K562 (cell line): ENCODE measurements at regions not wholly inside any gene's neighbourhood (a gene's known extent, or its start where the extent isn't known, plus 50 kb on each side); places are given as distances from the start of the nearest gene placed in this dataset.

Experiments used
- ARHGAP35 ChIP-seq: fragments of 450-650 bp; IDR thresholded peaks from 2 replicates; pipeline ENCODE4 v1.6.1; 2018; ENCODE audit not compliant: partially characterized antibody
- C11orf30 ChIP-seq: fragments of 450-650 bp; IDR thresholded peaks from 2 replicates; pipeline ENCODE4 v1.6.1; 2016; ENCODE audit warnings: low read depth, mild to moderate bottlenecking
- CEBPG ChIP-seq, 3 experiments: fragments of 200-800 bp in 1 of 3; sonication (Bioruptor generic) in 1 of 3; sonication (generic) in 1 of 3; formaldehyde crosslinking in 1 of 3; IDR thresholded peaks in 2 of 3; conservative IDR thresholded peaks in 1 of 3; 2 replicates each; pipeline versions ENCODE4 v1.6.1 to v1.8.0; 2016 to 2022; ENCODE audit warnings: missing compliant biosample characterization in 2 of 3, missing genetic modification characterization in 2 of 3, mild to moderate bottlenecking in 1 of 3, missing genetic modification reagents in 1 of 3
- ETV5 ChIP-seq: sonication (generic); formaldehyde crosslinking; IDR thresholded peaks from 2 replicates; pipeline ENCODE4 v1.4.0; 2020; ENCODE audit warnings: low read depth, mild to moderate bottlenecking, missing genetic modification reagents
- ETV6 ChIP-seq, 3 experiments: fragments of 150-350 bp in 1 of 3; sonication (generic) in 1 of 3; formaldehyde crosslinking in 1 of 3; IDR thresholded peaks; 2 replicates each; pipeline versions ENCODE4 v1.6.1 to v1.8.0; 2014 to 2022; ENCODE audit warnings: borderline replicate concordance in 2 of 3, low read depth in 2 of 3, antibody characterized with exemption in 1 of 3, low read length in 1 of 3, mild to moderate bottlenecking in 1 of 3, missing genetic modification reagents in 1 of 3
- KDM2B ChIP-seq: fragments of 250-450 bp; sonication (Bioruptor Pico); IDR thresholded peaks from 2 replicates; pipeline ENCODE4 v1.8.0; 2021; ENCODE audit warnings: mild to moderate bottlenecking, moderate library complexity
- LCOR ChIP-seq: sonication (generic); formaldehyde crosslinking; IDR thresholded peaks from 2 replicates; pipeline ENCODE4 v1.8.0; 2022; ENCODE audit warnings: mild to moderate bottlenecking, missing genetic modification reagents
- NFIC ChIP-seq: fragments of 450-650 bp; IDR thresholded peaks from 2 replicates; pipeline ENCODE4 v1.6.1; 2017; ENCODE audit warnings: mild to moderate bottlenecking, inconsistent platforms
- POLR2AphosphoS2 ChIP-seq: IDR thresholded peaks from 2 replicates; pipeline ENCODE4 v1.6.1; 2012; ENCODE audit warnings: low read length, improper control_type of control experiment
- RAD51 ChIP-seq: fragments of 450-650 bp; IDR thresholded peaks from 2 replicates; pipeline ENCODE4 v1.7.1; 2016; ENCODE audit warnings: low read depth, mild to moderate bottlenecking, borderline replicate concordance
- STAT6 ChIP-seq: sonication (generic); formaldehyde crosslinking; IDR thresholded peaks from 2 replicates; pipeline ENCODE4 v1.8.1; 2023; ENCODE audit warnings: mild to moderate bottlenecking, missing genetic modification reagents
- TFAM ChIP-seq: fragments of 250-450 bp; sonication (Bioruptor Pico); conservative IDR thresholded peaks from 2 replicates; pipeline ENCODE4 v1.5.0; 2021; ENCODE audit warnings: mild to moderate bottlenecking, moderate library complexity
- TOE1 ChIP-seq, 2 experiments: fragments of 450-650 bp in 1 of 2; sonication (generic) in 1 of 2; formaldehyde crosslinking in 1 of 2; IDR thresholded peaks; 2 replicates each; pipeline versions ENCODE4 v1.7.1 to v1.8.0; 2016 to 2022; ENCODE audit warnings: borderline replicate concordance in 2 of 2, mild to moderate bottlenecking in 2 of 2, antibody characterized with exemption in 1 of 2, inconsistent platforms in 1 of 2, low read depth in 1 of 2, missing genetic modification reagents in 1 of 2, moderate library complexity in 1 of 2
- ZBTB12 ChIP-seq: fragments of 250-450 bp; sonication (Bioruptor Pico); IDR thresholded peaks from 2 replicates; pipeline ENCODE4 v1.4.0; 2020
- ZEB2 ChIP-seq: fragments of 450-650 bp; IDR thresholded peaks from 2 replicates; pipeline ENCODE4 v1.6.1; 2016
- ZNF134 ChIP-seq: fragments of 250-450 bp; sonication (Bioruptor Pico); conservative IDR thresholded peaks from 2 replicates; pipeline ENCODE4 v1.4.0; 2020
- TF ChIP-seq, protein P1 (sequence below): fragments of 250-450 bp; sonication (Bioruptor Pico); IDR thresholded peaks from 2 replicates; pipeline ENCODE4 v1.8.0; 2022; ENCODE audit warnings: moderate library complexity, mild to moderate bottlenecking, inconsistent platforms
- TF ChIP-seq, protein P2 (sequence below), 2 experiments: fragments of 150-350 bp in 1 of 2; IDR thresholded peaks; 2 replicates each; pipeline ENCODE4 v1.6.1; 2012 to 2016; ENCODE audit warnings: low read depth in 2 of 2, low read length in 2 of 2, mild to moderate bottlenecking in 1 of 2, moderate library complexity in 1 of 2

DNA sequence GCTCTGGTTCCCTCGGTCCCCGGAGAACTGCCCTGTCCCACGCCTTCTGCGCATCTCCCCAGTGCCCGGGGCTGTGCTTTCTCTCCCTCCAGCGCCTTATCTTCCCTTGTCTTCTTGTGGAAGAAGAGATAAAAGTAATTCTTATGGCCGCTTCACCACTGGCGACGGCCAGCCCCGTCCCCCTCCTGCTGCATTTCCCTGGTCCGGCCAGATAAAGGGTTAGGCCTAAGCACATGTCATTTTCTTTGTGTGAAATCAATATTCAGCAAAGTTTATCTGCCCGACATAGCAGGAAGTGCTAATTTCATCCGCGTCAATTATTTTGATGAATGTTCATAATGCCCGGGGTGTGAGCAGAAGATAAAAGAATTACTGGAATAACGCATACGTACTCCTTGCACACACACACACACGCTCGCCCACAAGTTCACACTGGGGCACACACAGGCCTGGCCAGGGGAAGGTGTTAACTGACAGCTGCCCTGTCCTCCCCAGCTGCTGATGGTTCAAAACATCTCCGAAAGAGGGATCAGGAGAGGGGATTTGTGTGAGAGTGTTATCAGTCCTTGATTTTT lies 177.7 kb upstream of the LHX5 start (continued):
- TF ChIP-seq TFAM: no peak
- TF ChIP-seq ETV5 (CRISPR knock-in tag): peak; percentile 96
- peak; percentile 75 for TF ChIP-seq ZNF134 (CRISPR knock-in tag)
- 0 out of 2 replicates have a peak, but pooled peaks have one; percentile 69 for TF ChIP-seq STAT6
- peak; percentile 82 for TF ChIP-seq C11orf30
- TF ChIP-seq TOE1 (IDR thresholded peaks at IDR 0.05; ENCODE audit: borderline replicate concordance): peak; percentile 92
- TF ChIP-seq TOE1 (CRISPR knock-in tag; IDR thresholded peaks at IDR 0.05; ENCODE audit: borderline replicate concordance, low read depth): no peak
- peak; percentile 89 for TF ChIP-seq LCOR (CRISPR knock-in tag)
- peak; percentile 75 to 89 for TF ChIP-seq ETV6 (IDR thresholded peaks at IDR 0.05; ENCODE audit: borderline replicate concordance in 1 of 2, low read depth in 2 of 2, low read length in 1 of 2)
- TF ChIP-seq ETV6 (CRISPR knock-in tag; IDR thresholded peaks at IDR 0.05; ENCODE audit: borderline replicate concordance): no peak
- TF ChIP-seq ZBTB12 (CRISPR knock-in tag): peak; percentile 65
- TF ChIP-seq ZEB2: peak; percentile 80; the same call in 1 of the 2 replicates
- peak; percentile 63; the same call in 1 of the 2 replicates for TF ChIP-seq RAD51
- TF ChIP-seq CEBPG (CRISPR knock-in tag; IDR thresholded peaks at IDR 0.05): peak; percentile 26; the same call in 1 of the 2 replicates
- no peak for TF ChIP-seq CEBPG (tag; conservative IDR thresholded peaks at IDR 0.05 in 1 of 2, IDR thresholded peaks at IDR 0.05 in 1 of 2)
- TF ChIP-seq, protein P1, sequence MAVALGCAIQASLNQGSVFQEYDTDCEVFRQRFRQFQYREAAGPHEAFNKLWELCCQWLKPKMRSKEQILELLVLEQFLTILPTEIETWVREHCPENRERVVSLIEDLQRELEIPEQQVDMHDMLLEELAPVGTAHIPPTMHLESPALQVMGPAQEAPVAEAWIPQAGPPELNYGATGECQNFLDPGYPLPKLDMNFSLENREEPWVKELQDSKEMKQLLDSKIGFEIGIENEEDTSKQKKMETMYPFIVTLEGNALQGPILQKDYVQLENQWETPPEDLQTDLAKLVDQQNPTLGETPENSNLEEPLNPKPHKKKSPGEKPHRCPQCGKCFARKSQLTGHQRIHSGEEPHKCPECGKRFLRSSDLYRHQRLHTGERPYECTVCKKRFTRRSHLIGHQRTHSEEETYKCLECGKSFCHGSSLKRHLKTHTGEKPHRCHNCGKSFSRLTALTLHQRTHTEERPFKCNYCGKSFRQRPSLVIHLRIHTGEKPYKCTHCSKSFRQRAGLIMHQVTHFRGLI (CRISPR knock-in tag): peak; percentile 92
- no peak for TF ChIP-seq ARHGAP35
- peak; percentile 98 for TF ChIP-seq NFIC
- 0 out of 2 replicates have a peak, but pooled peaks have one; percentile 48 for TF ChIP-seq KDM2B (CRISPR knock-in tag)
- TF ChIP-seq POLR2AphosphoS2: no peak
- TF ChIP-seq, protein P2, sequence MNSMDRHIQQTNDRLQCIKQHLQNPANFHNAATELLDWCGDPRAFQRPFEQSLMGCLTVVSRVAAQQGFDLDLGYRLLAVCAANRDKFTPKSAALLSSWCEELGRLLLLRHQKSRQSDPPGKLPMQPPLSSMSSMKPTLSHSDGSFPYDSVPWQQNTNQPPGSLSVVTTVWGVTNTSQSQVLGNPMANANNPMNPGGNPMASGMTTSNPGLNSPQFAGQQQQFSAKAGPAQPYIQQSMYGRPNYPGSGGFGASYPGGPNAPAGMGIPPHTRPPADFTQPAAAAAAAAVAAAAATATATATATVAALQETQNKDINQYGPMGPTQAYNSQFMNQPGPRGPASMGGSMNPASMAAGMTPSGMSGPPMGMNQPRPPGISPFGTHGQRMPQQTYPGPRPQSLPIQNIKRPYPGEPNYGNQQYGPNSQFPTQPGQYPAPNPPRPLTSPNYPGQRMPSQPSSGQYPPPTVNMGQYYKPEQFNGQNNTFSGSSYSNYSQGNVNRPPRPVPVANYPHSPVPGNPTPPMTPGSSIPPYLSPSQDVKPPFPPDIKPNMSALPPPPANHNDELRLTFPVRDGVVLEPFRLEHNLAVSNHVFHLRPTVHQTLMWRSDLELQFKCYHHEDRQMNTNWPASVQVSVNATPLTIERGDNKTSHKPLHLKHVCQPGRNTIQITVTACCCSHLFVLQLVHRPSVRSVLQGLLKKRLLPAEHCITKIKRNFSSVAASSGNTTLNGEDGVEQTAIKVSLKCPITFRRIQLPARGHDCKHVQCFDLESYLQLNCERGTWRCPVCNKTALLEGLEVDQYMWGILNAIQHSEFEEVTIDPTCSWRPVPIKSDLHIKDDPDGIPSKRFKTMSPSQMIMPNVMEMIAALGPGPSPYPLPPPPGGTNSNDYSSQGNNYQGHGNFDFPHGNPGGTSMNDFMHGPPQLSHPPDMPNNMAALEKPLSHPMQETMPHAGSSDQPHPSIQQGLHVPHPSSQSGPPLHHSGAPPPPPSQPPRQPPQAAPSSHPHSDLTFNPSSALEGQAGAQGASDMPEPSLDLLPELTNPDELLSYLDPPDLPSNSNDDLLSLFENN (IDR thresholded peaks at IDR 0.05; ENCODE audit: low read depth in 2 of 2, low read length in 2 of 2): peak in 1 of 2 experiments; percentile 99; a peak in 2 of 4 replicates
